ENCODE measurements at regions not wholly inside any gene's neighbourhood (a gene's known extent, or its start where the extent isn't known, plus 50 kb on each side); places are given as distances from the start of the nearest gene placed in this dataset.

GRCh38 chr13:26895081-26895807, 134.7 kb upstream of the GPR12 start:
- TF ChIP-seq POLR2A (IDR thresholded peaks at IDR 0.05; ENCODE audit: low read depth, low read length) = no peak
- TF ChIP-seq POLR2AphosphoS5 (IDR thresholded peaks at IDR 0.05; ENCODE audit: low read depth, low read length) = no peak
- TF ChIP-seq TAF1 (IDR thresholded peaks at IDR 0.05; ENCODE audit: low read depth, low read length) = no peak
- no peak for TF ChIP-seq SPI1 (IDR thresholded peaks at IDR 0.05; ENCODE audit: low read depth, low read length)
- TF ChIP-seq POU2F2 (IDR thresholded peaks at IDR 0.05; ENCODE audit: low read depth, low read length) = no peak
- no peak for TF ChIP-seq PAX5 (IDR thresholded peaks at IDR 0.05; ENCODE audit: insufficient read depth, low read length, severe bottlenecking)
